HEK293 (cell line): ENCODE measurements at regions not wholly inside any gene's neighbourhood (a gene's known extent, or its start where the extent isn't known, plus 50 kb on each side); places are given as distances from the start of the nearest gene placed in this dataset.

Experiments used
- CTCF ChIA-PET: fragments of 350-600 bp; formaldehyde crosslinking; extraction: SDS; loops from one replicate; lab custom pipeline; 2021; ENCODE audit warnings: antibody characterized with exemption; lab: Yijun Ruan, JAX
- POLR2A ChIA-PET: fragments of 300-600 bp; formaldehyde crosslinking; extraction: SDS; loops from one replicate; lab custom pipeline; 2020; ENCODE audit warnings: antibody characterized with exemption, inconsistent platforms; lab: Yijun Ruan, JAX
- H3K27ac ChIP-seq: fragments of 200-500 bp; sonication (Bioruptor generic); 2 replicates; pipeline ENCODE4 v1.5.1; 2014; ENCODE audit warnings: low read depth, low read length, control low read depth, inconsistent platforms; ENCODE audit errors: extremely low read depth
- H3K36me3 ChIP-seq, 2 experiments: fragments of 200-500 bp in 1 of 2; sonication (Bioruptor generic) in 1 of 2; 1 replicate in 1 of 2; 2 replicates in 1 of 2; pipeline ENCODE4 v1.5.1; 2014 to 2017; ENCODE audit warnings: inconsistent platforms in 2 of 2, low read length in 2 of 2; ENCODE audit not compliant: control insufficient read depth in 2 of 2, insufficient read depth in 1 of 2
- H3K4me1 ChIP-seq: fragments of 200-500 bp; sonication (Bioruptor generic); 2 replicates; pipeline ENCODE4 v1.5.1; 2014; ENCODE audit warnings: mild to moderate bottlenecking, low read length, inconsistent platforms; ENCODE audit not compliant: control insufficient read depth, insufficient read depth
- H3K4me3 ChIP-seq: 2 replicates; pipeline ENCODE4 v1.5.1; 2011; ENCODE audit warnings: low read depth, mild to moderate bottlenecking, control low read depth, low read length, moderate library complexity
- H3K9me3 ChIP-seq: fragments of 200-500 bp; sonication (Bioruptor generic); 2 replicates; pipeline ENCODE4 v1.5.1; 2014; ENCODE audit warnings: low read depth, low read length, inconsistent platforms; ENCODE audit not compliant: control insufficient read depth, insufficient read depth
- EGR2 ChIP-seq: fragments of 450-650 bp; formaldehyde crosslinking; IDR thresholded peaks from 2 replicates; pipeline ENCODE4 v1.5.1; 2016; ENCODE audit warnings: low read depth, missing biosample characterization, missing genetic modification characterization
- HOXD13 ChIP-seq: sonication (generic); formaldehyde crosslinking; IDR thresholded peaks from 2 replicates; pipeline ENCODE4 v1.8.0; 2022; ENCODE audit warnings: missing genetic modification reagents, borderline replicate concordance
- IKZF3 ChIP-seq: fragments of 450-650 bp; IDR thresholded peaks from 2 replicates; pipeline ENCODE4 v1.5.0; 2018; ENCODE audit warnings: missing biosample characterization, mild to moderate bottlenecking, missing genetic modification characterization, moderate library complexity
- ZBTB17 ChIP-seq: fragments of 450-650 bp; formaldehyde crosslinking; IDR thresholded peaks from 2 replicates; pipeline ENCODE4 v1.5.1; 2016; ENCODE audit warnings: missing biosample characterization, missing genetic modification characterization
- ZBTB48 ChIP-seq: fragments of 450-650 bp; formaldehyde crosslinking; IDR thresholded peaks from 2 replicates; pipeline ENCODE4 v1.5.1; 2016; ENCODE audit warnings: missing biosample characterization, missing genetic modification characterization
- ZBTB8A ChIP-seq: fragments of 450-650 bp; formaldehyde crosslinking; IDR thresholded peaks from 2 replicates; pipeline ENCODE4 v1.5.1; 2016; ENCODE audit warnings: missing biosample characterization, missing genetic modification characterization
- ZNF140 ChIP-seq: fragments of 450-650 bp; formaldehyde crosslinking; IDR thresholded peaks from 2 replicates; pipeline ENCODE4 v1.5.1; 2016; ENCODE audit warnings: missing biosample characterization, missing genetic modification characterization
- ZNF274 ChIP-seq, 2 experiments: fragments of 200-500 bp in 1 of 2; fragments of 450-650 bp in 1 of 2; sonication (Bioruptor generic) in 1 of 2; formaldehyde crosslinking in 1 of 2; IDR thresholded peaks; 2 replicates each; pipeline versions ENCODE4 v1.5.1 to v1.6.1; 2014 to 2016; ENCODE audit warnings: borderline replicate concordance in 1 of 2, inconsistent platforms in 1 of 2, low read length in 1 of 2, missing biosample characterization in 1 of 2, missing genetic modification characterization in 1 of 2
- ZNF404 ChIP-seq: fragments of 450-650 bp; formaldehyde crosslinking; IDR thresholded peaks from 2 replicates; pipeline ENCODE4 v1.5.1; 2017; ENCODE audit warnings: missing biosample characterization, missing genetic modification characterization
- ZNF623 ChIP-seq: fragments of 450-650 bp; formaldehyde crosslinking; IDR thresholded peaks from 2 replicates; pipeline ENCODE4 v1.5.1; 2016; ENCODE audit warnings: missing biosample characterization, missing genetic modification characterization
- ZNF654 ChIP-seq: fragments of 450-650 bp; formaldehyde crosslinking; IDR thresholded peaks from 2 replicates; pipeline ENCODE4 v1.5.1; 2016; ENCODE audit warnings: low read depth, missing biosample characterization, missing genetic modification characterization
- ZNF837 ChIP-seq: fragments of 450-650 bp; formaldehyde crosslinking; IDR thresholded peaks from 2 replicates; pipeline ENCODE4 v1.5.1; 2016; ENCODE audit warnings: missing biosample characterization, missing genetic modification characterization
- ZSCAN16 ChIP-seq: fragments of 450-650 bp; formaldehyde crosslinking; IDR thresholded peaks from 2 replicates; pipeline ENCODE4 v1.5.1; 2016; ENCODE audit warnings: missing biosample characterization, missing genetic modification characterization
- ZXDB ChIP-seq: fragments of 450-650 bp; formaldehyde crosslinking; IDR thresholded peaks from 2 replicates; pipeline ENCODE4 v1.5.1; 2016; ENCODE audit warnings: missing biosample characterization, missing genetic modification characterization
- TF ChIP-seq, protein P1 (sequence below): fragments of 450-650 bp; IDR thresholded peaks from 2 replicates; pipeline ENCODE4 v1.5.1; 2018; ENCODE audit warnings: missing biosample characterization, missing genetic modification characterization
- TF ChIP-seq, protein P2 (sequence below): fragments of 450-650 bp; formaldehyde crosslinking; IDR thresholded peaks from 2 replicates; pipeline ENCODE4 v1.5.1; 2016; ENCODE audit warnings: missing biosample characterization, missing genetic modification characterization
- TF ChIP-seq, protein P3 (sequence below): fragments of 450-650 bp; formaldehyde crosslinking; IDR thresholded peaks from 2 replicates; pipeline ENCODE4 v1.5.1; 2016; ENCODE audit warnings: missing biosample characterization, missing genetic modification characterization
- TF ChIP-seq, protein P4 (sequence below): fragments of 450-650 bp; IDR thresholded peaks from 2 replicates; pipeline ENCODE4 v1.5.1; 2018; ENCODE audit warnings: missing biosample characterization, mild to moderate bottlenecking, missing genetic modification characterization
- TF ChIP-seq, protein P5 (sequence below): fragments of 450-650 bp; formaldehyde crosslinking; IDR thresholded peaks from 2 replicates; pipeline ENCODE4 v1.5.1; 2016; ENCODE audit warnings: missing biosample characterization, missing genetic modification characterization

DNA sequence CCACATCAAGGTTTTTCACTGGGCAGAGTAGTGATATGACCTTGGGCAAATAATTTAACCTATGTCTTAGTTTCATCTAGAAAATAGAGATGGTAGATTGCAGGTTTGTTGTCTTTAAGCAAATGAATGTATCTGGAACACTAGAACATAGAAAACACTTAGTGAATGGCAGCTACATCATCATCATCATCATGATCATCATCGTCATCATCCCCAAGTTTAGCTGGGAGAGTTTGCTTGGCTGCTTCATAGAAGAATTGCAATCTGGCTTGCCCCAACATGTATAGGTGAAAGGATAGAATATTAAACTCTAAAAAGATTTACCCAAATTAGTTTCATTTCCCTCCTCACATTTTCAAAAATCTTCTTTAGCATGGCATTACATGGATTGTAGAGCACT lies 91.3 kb upstream of the TMEM260 start:
- H3K36me3 ChIP-seq, result no peaks in the 10 kb centered on the region
- TF ChIP-seq, protein P1, sequence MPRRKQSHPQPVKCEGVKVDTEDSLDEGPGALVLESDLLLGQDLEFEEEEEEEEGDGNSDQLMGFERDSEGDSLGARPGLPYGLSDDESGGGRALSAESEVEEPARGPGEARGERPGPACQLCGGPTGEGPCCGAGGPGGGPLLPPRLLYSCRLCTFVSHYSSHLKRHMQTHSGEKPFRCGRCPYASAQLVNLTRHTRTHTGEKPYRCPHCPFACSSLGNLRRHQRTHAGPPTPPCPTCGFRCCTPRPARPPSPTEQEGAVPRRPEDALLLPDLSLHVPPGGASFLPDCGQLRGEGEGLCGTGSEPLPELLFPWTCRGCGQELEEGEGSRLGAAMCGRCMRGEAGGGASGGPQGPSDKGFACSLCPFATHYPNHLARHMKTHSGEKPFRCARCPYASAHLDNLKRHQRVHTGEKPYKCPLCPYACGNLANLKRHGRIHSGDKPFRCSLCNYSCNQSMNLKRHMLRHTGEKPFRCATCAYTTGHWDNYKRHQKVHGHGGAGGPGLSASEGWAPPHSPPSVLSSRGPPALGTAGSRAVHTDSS (tag by site-specific recombination), result peak; percentile 48; the same call in 1 of the 2 replicates
- TF ChIP-seq, protein P2, sequence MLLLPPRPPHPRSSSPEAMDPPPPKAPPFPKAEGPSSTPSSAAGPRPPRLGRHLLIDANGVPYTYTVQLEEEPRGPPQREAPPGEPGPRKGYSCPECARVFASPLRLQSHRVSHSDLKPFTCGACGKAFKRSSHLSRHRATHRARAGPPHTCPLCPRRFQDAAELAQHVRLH, result no peak
- H3K27ac ChIP-seq, result no peak overlapping the region
- no peaks in the 10 kb centered on the region for H3K4me1 ChIP-seq
- CTCF ChIA-PET, result interaction anchor here (0.6 to 2.8 kb wide), 3 partner anchors 13 to 1050 kb away, joined by 3 to 15 read pairs (median 9); no protein-coding TSS in a partner anchor
- POLR2A ChIA-PET, result no interaction called here
- H3K9me3 ChIP-seq, result no peaks in the 10 kb centered on the region
- H3K4me3 ChIP-seq, result no peak overlapping the region

DNA sequence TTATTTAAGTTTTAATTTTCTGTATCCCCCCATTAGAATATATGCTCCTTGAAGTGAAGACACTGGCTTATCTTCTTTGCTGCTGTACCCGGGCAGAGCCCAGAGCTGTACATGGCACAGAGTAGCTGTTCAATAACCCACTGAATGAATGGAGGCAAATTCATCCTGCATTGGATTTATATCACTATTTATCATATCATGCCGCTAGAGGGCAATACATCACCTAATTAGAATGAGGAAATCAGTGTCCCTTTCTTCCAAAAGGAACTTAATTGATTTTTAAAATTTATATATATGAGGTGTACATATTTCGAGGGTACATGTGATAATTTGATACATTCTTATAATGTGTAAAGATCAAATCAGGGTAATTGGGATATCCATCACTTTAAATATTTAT lies 89.2 kb upstream of the TMEM260 start:
- CTCF ChIA-PET, result interaction anchor here (0.6 to 2.8 kb wide), 48 partner anchors 10 to 1278 kb away, joined by 3 to 25 read pairs (median 4); no protein-coding TSS in a partner anchor
- POLR2A ChIA-PET, result interaction anchor here (0.6 kb wide), 1 partner anchor 1046 kb away, joined by 3 read pairs; no protein-coding TSS in a partner anchor

DNA sequence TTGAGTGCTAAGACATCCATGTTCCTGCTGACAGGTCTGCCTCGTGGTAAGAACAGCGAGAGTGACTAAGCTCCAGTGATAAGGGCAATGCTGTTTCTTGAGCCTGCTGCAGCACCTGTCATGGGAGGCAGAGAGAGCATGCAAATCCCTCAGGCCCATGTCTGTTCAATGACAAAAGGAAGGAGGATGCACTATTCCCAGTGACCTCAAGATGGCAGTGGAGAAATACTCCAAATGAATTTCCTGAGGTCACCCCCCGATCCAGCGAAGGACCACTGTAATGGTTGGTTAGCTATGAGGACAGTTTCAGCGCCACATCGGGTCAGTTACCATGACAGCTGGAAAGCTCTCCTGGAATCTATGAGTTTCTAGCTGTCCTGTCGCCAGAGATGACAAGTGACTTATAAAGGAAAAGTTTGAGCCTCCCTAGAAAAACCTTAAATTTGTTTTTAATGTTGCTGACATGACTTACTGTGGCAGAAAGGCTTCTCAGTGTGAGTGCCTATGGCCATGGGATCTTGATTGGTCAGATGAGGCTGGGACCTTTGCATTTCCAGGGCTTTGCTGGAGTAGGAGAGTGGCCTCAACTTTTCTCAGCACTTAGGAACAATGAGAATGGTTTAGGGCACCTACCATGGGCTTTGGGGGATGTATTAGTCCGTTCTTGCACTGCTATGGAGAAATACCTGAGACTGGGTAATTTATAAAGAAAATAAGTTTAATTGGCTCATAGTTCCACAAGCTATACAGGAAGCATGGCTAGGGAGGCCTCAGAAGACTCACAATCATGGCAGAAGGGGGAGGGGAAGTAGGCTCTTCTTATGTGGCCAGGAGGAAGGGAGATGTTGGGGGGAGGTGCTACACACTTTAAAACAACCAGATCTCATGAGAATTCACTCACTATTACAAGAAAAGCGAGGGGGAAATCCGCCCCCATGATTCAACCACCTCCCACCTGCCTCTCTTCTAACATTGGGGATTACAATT lies 88.0 kb upstream of the TMEM260 start:
- ChIA-PET CTCF (interaction anchor here (0.5 to 2.8 kb wide), 51 partner anchors 9 to 1544 kb away, joined by 3 to 25 read pairs (median 4); no protein-coding TSS in a partner anchor), POLR2A (interaction anchor here (0.6 kb wide), 1 partner anchor 1045 kb away, joined by 3 read pairs; no protein-coding TSS in a partner anchor)
- no peak overlapping the region for H3K4me3 ChIP-seq
- TF ChIP-seq ZNF654 (tag by site-specific recombination) (peak; percentile 43), ZNF623 (tag by site-specific recombination) (no peak), ZBTB17 (peak; percentile 35; the same call in 1 of the 2 replicates), IKZF3 (no peak), ZSCAN16 (tag by site-specific recombination) (no peak), ZNF837 (tag by site-specific recombination) (no peak), ZNF140 (tag by site-specific recombination) (no peak), ZNF274 (IDR thresholded peaks at IDR 0.05; ENCODE audit: low read length) (no peak), ZNF274 (tag by site-specific recombination; IDR thresholded peaks at IDR 0.05; ENCODE audit: borderline replicate concordance) (no peak), ZNF404 (tag by site-specific recombination) (no peak), EGR2 (tag by site-specific recombination) (no peak), HOXD13 (CRISPR knock-in tag) (no peak), ZBTB8A (tag by site-specific recombination) (no peak), ZBTB48 (tag by site-specific recombination) (no peak)
- TF ChIP-seq, protein P3, sequence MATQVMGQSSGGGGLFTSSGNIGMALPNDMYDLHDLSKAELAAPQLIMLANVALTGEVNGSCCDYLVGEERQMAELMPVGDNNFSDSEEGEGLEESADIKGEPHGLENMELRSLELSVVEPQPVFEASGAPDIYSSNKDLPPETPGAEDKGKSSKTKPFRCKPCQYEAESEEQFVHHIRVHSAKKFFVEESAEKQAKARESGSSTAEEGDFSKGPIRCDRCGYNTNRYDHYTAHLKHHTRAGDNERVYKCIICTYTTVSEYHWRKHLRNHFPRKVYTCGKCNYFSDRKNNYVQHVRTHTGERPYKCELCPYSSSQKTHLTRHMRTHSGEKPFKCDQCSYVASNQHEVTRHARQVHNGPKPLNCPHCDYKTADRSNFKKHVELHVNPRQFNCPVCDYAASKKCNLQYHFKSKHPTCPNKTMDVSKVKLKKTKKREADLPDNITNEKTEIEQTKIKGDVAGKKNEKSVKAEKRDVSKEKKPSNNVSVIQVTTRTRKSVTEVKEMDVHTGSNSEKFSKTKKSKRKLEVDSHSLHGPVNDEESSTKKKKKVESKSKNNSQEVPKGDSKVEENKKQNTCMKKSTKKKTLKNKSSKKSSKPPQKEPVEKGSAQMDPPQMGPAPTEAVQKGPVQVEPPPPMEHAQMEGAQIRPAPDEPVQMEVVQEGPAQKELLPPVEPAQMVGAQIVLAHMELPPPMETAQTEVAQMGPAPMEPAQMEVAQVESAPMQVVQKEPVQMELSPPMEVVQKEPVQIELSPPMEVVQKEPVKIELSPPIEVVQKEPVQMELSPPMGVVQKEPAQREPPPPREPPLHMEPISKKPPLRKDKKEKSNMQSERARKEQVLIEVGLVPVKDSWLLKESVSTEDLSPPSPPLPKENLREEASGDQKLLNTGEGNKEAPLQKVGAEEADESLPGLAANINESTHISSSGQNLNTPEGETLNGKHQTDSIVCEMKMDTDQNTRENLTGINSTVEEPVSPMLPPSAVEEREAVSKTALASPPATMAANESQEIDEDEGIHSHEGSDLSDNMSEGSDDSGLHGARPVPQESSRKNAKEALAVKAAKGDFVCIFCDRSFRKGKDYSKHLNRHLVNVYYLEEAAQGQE (tag by site-specific recombination), result peak; percentile 59
- TF ChIP-seq, protein P4, sequence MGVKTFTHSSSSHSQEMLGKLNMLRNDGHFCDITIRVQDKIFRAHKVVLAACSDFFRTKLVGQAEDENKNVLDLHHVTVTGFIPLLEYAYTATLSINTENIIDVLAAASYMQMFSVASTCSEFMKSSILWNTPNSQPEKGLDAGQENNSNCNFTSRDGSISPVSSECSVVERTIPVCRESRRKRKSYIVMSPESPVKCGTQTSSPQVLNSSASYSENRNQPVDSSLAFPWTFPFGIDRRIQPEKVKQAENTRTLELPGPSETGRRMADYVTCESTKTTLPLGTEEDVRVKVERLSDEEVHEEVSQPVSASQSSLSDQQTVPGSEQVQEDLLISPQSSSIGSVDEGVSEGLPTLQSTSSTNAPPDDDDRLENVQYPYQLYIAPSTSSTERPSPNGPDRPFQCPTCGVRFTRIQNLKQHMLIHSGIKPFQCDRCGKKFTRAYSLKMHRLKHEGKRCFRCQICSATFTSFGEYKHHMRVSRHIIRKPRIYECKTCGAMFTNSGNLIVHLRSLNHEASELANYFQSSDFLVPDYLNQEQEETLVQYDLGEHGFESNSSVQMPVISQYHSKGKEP, result no peak
- TF ChIP-seq, protein P5, sequence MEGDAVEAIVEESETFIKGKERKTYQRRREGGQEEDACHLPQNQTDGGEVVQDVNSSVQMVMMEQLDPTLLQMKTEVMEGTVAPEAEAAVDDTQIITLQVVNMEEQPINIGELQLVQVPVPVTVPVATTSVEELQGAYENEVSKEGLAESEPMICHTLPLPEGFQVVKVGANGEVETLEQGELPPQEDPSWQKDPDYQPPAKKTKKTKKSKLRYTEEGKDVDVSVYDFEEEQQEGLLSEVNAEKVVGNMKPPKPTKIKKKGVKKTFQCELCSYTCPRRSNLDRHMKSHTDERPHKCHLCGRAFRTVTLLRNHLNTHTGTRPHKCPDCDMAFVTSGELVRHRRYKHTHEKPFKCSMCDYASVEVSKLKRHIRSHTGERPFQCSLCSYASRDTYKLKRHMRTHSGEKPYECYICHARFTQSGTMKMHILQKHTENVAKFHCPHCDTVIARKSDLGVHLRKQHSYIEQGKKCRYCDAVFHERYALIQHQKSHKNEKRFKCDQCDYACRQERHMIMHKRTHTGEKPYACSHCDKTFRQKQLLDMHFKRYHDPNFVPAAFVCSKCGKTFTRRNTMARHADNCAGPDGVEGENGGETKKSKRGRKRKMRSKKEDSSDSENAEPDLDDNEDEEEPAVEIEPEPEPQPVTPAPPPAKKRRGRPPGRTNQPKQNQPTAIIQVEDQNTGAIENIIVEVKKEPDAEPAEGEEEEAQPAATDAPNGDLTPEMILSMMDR (tag by site-specific recombination), result peak; percentile 26; the same call in 1 of the 2 replicates
- no peaks in the 10 kb centered on the region for H3K4me1 ChIP-seq
- H3K27ac ChIP-seq, result no peak overlapping the region
- no peaks in the 10 kb centered on the region for H3K36me3 ChIP-seq
- H3K9me3 ChIP-seq, result no peaks in the 10 kb centered on the region

More for the DNA sequence above, 89.2 kb upstream of the TMEM260 start:
- TF ChIP-seq ZNF654 (tag by site-specific recombination) (peak; percentile 55), ZXDB (no peak)
- Histone ChIP-seq H3K9me3 (no peaks in the 10 kb centered on the region), H3K4me1 (no peaks in the 10 kb centered on the region), H3K4me3 (no peak overlapping the region), H3K27ac (no peak overlapping the region), H3K36me3 (no peaks in the 10 kb centered on the region)
